HCT116 (cell line): ENCODE measurements at regions not wholly inside any gene's neighbourhood (a gene's known extent, or its start where the extent isn't known, plus 50 kb on each side); places are given as distances from the start of the nearest gene placed in this dataset.

Source experiments
- ATAC-seq: fragments of 200-7000 bp; cut with Tn5 transposase; 2 replicates; pipeline ENCODE4 v1.9.1; 2020; ENCODE audit warnings: mild to moderate bottlenecking, moderate library complexity
- BruUV-seq: library from RNA; stranded (reverse); fragments of 400-500 nt; replicated peaks from 2 replicates; lab custom pipeline; 2021; lab: Mats Ljungman, UMichigan
- CTCF ChIA-PET: fragments of 300-600 bp; sonication (Branson Sonifier 250); formaldehyde crosslinking; loops from one replicate; lab custom pipeline; 2021; ENCODE audit warnings: antibody characterized with exemption; lab: Charles Lee
- POLR2A ChIA-PET: fragments of 300-600, 350-600 bp; sonication (Branson Sonifier 250); formaldehyde crosslinking; loops from one replicate; lab custom pipeline; 2021; ENCODE audit warnings: antibody characterized with exemption; lab: Charles Lee
- RAD21 ChIA-PET, 2 experiments: fragments of 300-600 bp; sonication (Branson Sonifier 250); formaldehyde crosslinking; loops; one replicate each; lab custom pipeline; 2023; ENCODE audit warnings: low total read pairs in 2 of 2; ENCODE audit not compliant: uncharacterized antibody in 2 of 2, unreplicated experiment in 2 of 2, low non-redundant PET in 1 of 2; lab: Charles Lee
- DNase-seq: peaks from one replicate; pipeline ENCODE4 v3.0.0-alpha.2; 2010; ENCODE audit warnings: low read depth, low spot score
- H2AFZ ChIP-seq: fragments of 200-600 bp; shearing (Covaris generic), sonication (generic); 2 replicates; pipeline ENCODE4 v1.6.1; 2017; ENCODE audit warnings: low read depth, mixed run types, mixed read lengths, antibody characterized with exemption, low read length; ENCODE audit not compliant: poor library complexity, severe bottlenecking
- H3K27ac ChIP-seq: 2 replicates; pipeline ENCODE4 v1.5.1; 2012; ENCODE audit warnings: low read depth, low read length
- H3K27me3 ChIP-seq: fragments of 200-600 bp; sonication (generic); 2 replicates; pipeline ENCODE4 v1.6.1; 2016; ENCODE audit warnings: mixed run types, low read length, mixed read lengths; ENCODE audit not compliant: insufficient read depth
- H3K36me3 ChIP-seq, 2 experiments: fragments of 200-500 bp in 1 of 2; fragments of 200-600 bp in 1 of 2; sonication (Bioruptor generic) in 1 of 2; sonication (generic) in 1 of 2; 2 replicates each; pipeline versions ENCODE4 v1.5.1 to v1.6.1; 2014 to 2016; ENCODE audit warnings: low read length in 2 of 2, inconsistent platforms in 1 of 2, mixed read lengths in 1 of 2, mixed run types in 1 of 2; ENCODE audit not compliant: insufficient read depth in 2 of 2, control insufficient read depth in 1 of 2
- H3K4me1 ChIP-seq, 2 experiments: fragments of 200-600 bp in 1 of 2; sonication (generic) in 1 of 2; 2 replicates each; pipeline versions ENCODE4 v1.5.1 to v1.6.1; 2012 to 2017; ENCODE audit warnings: low read length in 2 of 2, inconsistent platforms in 1 of 2, mild to moderate bottlenecking in 1 of 2, mixed read lengths in 1 of 2, mixed run types in 1 of 2, moderate library complexity in 1 of 2; ENCODE audit not compliant: insufficient read depth in 2 of 2, control insufficient read depth in 1 of 2
- H3K4me2 ChIP-seq: fragments of 200-600 bp; sonication (generic); 2 replicates; pipeline ENCODE4 v1.6.1; 2017; ENCODE audit warnings: mixed run types, low read length, mixed read lengths
- H3K4me3 ChIP-seq, 2 experiments: fragments of 200-600 bp in 1 of 2; sonication (generic) in 1 of 2; replicated peaks in 1 of 2; 2 replicates each; pipeline ENCODE4 v1.5.1; 2011 to 2016; ENCODE audit warnings: low read length in 2 of 2, control low read depth in 1 of 2, low read depth in 1 of 2, mild to moderate bottlenecking in 1 of 2, mixed read lengths in 1 of 2, mixed run types in 1 of 2
- H3K79me2 ChIP-seq: fragments of 200-600 bp; sonication (generic); 2 replicates; pipeline ENCODE4 v1.6.1; 2017; ENCODE audit warnings: mild to moderate bottlenecking, mixed run types, low read length, moderate library complexity, mixed read lengths; ENCODE audit not compliant: insufficient read depth
- H3K9ac ChIP-seq: fragments of 200-600 bp; sonication (generic); 2 replicates; pipeline ENCODE4 v1.6.1; 2016; ENCODE audit warnings: low read length, mixed read lengths
- H3K9me2 ChIP-seq: fragments of 200-600 bp; sonication (generic), shearing (Covaris generic); 2 replicates; pipeline ENCODE4 v1.6.1; 2017; ENCODE audit warnings: mixed run types, mild to moderate bottlenecking, moderate library complexity; ENCODE audit not compliant: insufficient read depth
- H3K9me3 ChIP-seq, 2 experiments: fragments of 200-500 bp in 1 of 2; fragments of 200-600 bp in 1 of 2; sonication (Bioruptor generic) in 1 of 2; sonication (generic) in 1 of 2; 2 replicates each; pipeline ENCODE4 v1.6.1; 2014 to 2017; ENCODE audit warnings: low read length in 2 of 2, mixed read lengths in 2 of 2, inconsistent platforms in 1 of 2, low read depth in 1 of 2, mild to moderate bottlenecking in 1 of 2, mixed run types in 1 of 2, moderate library complexity in 1 of 2; ENCODE audit not compliant: control insufficient read depth in 1 of 2, insufficient read depth in 1 of 2
- H4K20me1 ChIP-seq: fragments of 200-600 bp; sonication (generic), shearing (Covaris generic); 2 replicates; pipeline ENCODE4 v1.6.1; 2017; ENCODE audit warnings: mixed run types, mild to moderate bottlenecking, moderate library complexity; ENCODE audit not compliant: insufficient read depth
- CEBPB ChIP-seq: IDR thresholded peaks from 2 replicates; pipeline ENCODE4 v1.6.1; 2012; ENCODE audit warnings: low read depth
- EGR1 ChIP-seq: IDR thresholded peaks from 2 replicates; pipeline ENCODE4 v1.6.1; 2012; ENCODE audit warnings: low read depth
- ELF1 ChIP-seq: IDR thresholded peaks from 2 replicates; pipeline ENCODE4 v1.6.1; 2012; ENCODE audit warnings: low read depth, borderline replicate concordance
- EZH2 ChIP-seq: fragments of 200-600 bp; sonication (generic); IDR thresholded peaks from 2 replicates; pipeline ENCODE4 v1.6.1; 2017; ENCODE audit warnings: antibody characterized with exemption, mixed run types
- FOSL1 ChIP-seq: IDR thresholded peaks from 2 replicates; pipeline ENCODE4 v1.6.1; 2012; ENCODE audit warnings: low read depth
- JUND ChIP-seq: IDR thresholded peaks from 2 replicates; pipeline ENCODE4 v1.6.1; 2012
- POLR2AphosphoS5 ChIP-seq: IDR thresholded peaks from 2 replicates; pipeline ENCODE4 v1.6.1; 2011; ENCODE audit warnings: mild to moderate bottlenecking, low read depth, low read length, moderate library complexity
- RAD21 ChIP-seq: IDR thresholded peaks from 2 replicates; pipeline ENCODE4 v1.6.1; 2012; ENCODE audit warnings: low read depth, mild to moderate bottlenecking
- SIN3A ChIP-seq: IDR thresholded peaks from 2 replicates; pipeline ENCODE4 v1.6.1; 2012; ENCODE audit warnings: low read depth
- SP1 ChIP-seq: IDR thresholded peaks from 2 replicates; pipeline ENCODE4 v1.6.1; 2012; ENCODE audit warnings: low read depth
- TCF7L2 ChIP-seq: IDR thresholded peaks from 2 replicates; pipeline ENCODE4 v1.7.0; 2011; ENCODE audit warnings: borderline replicate concordance, inconsistent platforms; ENCODE audit not compliant: insufficient read depth, insufficient read length; ENCODE audit errors: extremely low read depth
- YY1 ChIP-seq: IDR thresholded peaks from 2 replicates; pipeline ENCODE4 v1.6.1; 2011; ENCODE audit warnings: low read length, low read depth, moderate library complexity, mild to moderate bottlenecking; ENCODE audit not compliant: insufficient replicate concordance; ENCODE audit errors: extremely low read depth
- ZFX ChIP-seq: fragments of 450-650 bp; IDR thresholded peaks from 2 replicates; pipeline ENCODE4 v1.6.1; 2017
- intact Hi-C: fragments of 100-400 bp; cut with micrococcal nuclease; formaldehyde crosslinking; loops from 2 replicates; pipeline ENCODE4 v1.10.0; 2022
- TF ChIP-seq, protein P1 (sequence below): IDR thresholded peaks from 2 replicates; pipeline ENCODE4 v1.6.1; 2011; ENCODE audit warnings: mild to moderate bottlenecking, low read length, moderate library complexity; ENCODE audit not compliant: insufficient replicate concordance; ENCODE audit errors: extremely low read depth
- TF ChIP-seq, protein P2 (sequence below): IDR thresholded peaks from 2 replicates; pipeline ENCODE4 v1.6.1; 2012
- TF ChIP-seq, protein P3 (sequence below), 3 experiments: fragments of 200-600 bp in 1 of 3; sonication (generic) in 1 of 3; IDR thresholded peaks in 2 of 3; conservative IDR thresholded peaks in 1 of 3; 2 replicates each; pipeline ENCODE4 v1.5.1; 2012 to 2017; ENCODE audit warnings: low read depth in 2 of 3, low read length in 2 of 3, antibody characterized with exemption in 1 of 3, borderline replicate concordance in 1 of 3, control low read depth in 1 of 3, mild to moderate bottlenecking in 1 of 3, mixed read lengths in 1 of 3, mixed run types in 1 of 3, moderate library complexity in 1 of 3; ENCODE audit not compliant: insufficient read depth in 1 of 3

DNA sequence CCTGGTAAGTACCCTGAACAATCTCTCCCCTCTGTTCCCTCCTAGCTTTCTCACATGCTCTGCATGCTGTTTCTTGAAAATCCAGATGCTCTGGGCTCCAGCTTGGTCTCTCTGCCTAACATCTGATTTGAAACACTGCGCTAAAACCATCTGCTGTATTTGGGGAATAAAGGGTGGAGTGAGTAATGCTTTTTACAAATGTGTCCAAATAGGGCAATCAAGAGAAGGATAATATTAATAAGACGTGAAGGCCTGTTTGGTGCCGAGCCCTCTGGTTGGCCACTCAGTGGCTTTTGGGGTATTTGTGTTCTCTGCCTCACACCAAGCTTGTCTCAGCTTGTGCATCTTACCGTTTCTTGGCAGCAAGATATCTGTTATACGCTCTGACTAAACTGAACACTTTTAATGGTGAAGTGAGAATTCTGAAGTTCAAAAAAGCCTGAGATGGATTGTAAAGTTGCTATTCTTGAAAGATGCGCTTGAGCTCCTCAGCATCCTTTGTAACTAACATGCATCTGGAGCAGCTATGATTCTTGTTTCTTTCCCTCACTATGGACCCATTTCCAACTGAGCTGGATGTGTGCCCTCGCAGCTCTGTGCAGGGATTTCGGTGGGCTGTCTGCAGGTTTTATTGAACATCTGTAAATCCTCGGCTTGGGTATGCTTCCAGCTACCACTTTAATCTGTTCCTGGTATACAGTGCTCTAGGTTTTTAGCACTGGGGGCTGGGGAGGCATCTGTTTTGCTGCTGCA is 269.4 kb downstream of the RWDD3 start:
- BruUV-seq, result no TSS peak
- Histone ChIP-seq H3K4me3 (no peak overlapping the region), H3K4me2 (no peak overlapping the region), H3K36me3 (no peaks in the 10 kb centered on the region), H3K79me2 (no peaks in the 10 kb centered on the region), H3K9me3 (no peaks in the 10 kb centered on the region), H3K4me1 (no peaks in the 10 kb centered on the region), H3K9ac (no peak overlapping the region), H2AFZ (no peak overlapping the region), H3K27me3 (no peaks in the 10 kb centered on the region), H3K9me2 (no peaks in the 10 kb centered on the region), H3K27ac (no peak overlapping the region), H4K20me1 (no peaks in the 10 kb centered on the region)
- intact Hi-C loops, result no loop called here
- ChIA-PET RAD21 (no interaction called here), CTCF (no interaction called here), POLR2A (no interaction called here)
- no peak for DNase-seq
- no peak for ATAC-seq
- TF ChIP-seq SIN3A (no peak), POLR2AphosphoS5 (no peak), ZFX (no peak), FOSL1 (no peak), EZH2 (no peak), CEBPB (no peak), EGR1 (no peak), TCF7L2 (no peak), YY1 (no peak), ELF1 (no peak), SP1 (no peak), RAD21 (no peak), JUND (no peak)
- TF ChIP-seq, protein P1, sequence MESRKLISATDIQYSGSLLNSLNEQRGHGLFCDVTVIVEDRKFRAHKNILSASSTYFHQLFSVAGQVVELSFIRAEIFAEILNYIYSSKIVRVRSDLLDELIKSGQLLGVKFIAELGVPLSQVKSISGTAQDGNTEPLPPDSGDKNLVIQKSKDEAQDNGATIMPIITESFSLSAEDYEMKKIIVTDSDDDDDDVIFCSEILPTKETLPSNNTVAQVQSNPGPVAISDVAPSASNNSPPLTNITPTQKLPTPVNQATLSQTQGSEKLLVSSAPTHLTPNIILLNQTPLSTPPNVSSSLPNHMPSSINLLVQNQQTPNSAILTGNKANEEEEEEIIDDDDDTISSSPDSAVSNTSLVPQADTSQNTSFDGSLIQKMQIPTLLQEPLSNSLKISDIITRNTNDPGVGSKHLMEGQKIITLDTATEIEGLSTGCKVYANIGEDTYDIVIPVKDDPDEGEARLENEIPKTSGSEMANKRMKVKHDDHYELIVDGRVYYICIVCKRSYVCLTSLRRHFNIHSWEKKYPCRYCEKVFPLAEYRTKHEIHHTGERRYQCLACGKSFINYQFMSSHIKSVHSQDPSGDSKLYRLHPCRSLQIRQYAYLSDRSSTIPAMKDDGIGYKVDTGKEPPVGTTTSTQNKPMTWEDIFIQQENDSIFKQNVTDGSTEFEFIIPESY, result no peak
- TF ChIP-seq, protein P2, sequence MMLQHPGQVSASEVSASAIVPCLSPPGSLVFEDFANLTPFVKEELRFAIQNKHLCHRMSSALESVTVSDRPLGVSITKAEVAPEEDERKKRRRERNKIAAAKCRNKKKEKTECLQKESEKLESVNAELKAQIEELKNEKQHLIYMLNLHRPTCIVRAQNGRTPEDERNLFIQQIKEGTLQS, result no peak
- TF ChIP-seq, protein P3, sequence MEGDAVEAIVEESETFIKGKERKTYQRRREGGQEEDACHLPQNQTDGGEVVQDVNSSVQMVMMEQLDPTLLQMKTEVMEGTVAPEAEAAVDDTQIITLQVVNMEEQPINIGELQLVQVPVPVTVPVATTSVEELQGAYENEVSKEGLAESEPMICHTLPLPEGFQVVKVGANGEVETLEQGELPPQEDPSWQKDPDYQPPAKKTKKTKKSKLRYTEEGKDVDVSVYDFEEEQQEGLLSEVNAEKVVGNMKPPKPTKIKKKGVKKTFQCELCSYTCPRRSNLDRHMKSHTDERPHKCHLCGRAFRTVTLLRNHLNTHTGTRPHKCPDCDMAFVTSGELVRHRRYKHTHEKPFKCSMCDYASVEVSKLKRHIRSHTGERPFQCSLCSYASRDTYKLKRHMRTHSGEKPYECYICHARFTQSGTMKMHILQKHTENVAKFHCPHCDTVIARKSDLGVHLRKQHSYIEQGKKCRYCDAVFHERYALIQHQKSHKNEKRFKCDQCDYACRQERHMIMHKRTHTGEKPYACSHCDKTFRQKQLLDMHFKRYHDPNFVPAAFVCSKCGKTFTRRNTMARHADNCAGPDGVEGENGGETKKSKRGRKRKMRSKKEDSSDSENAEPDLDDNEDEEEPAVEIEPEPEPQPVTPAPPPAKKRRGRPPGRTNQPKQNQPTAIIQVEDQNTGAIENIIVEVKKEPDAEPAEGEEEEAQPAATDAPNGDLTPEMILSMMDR (IDR thresholded peaks at IDR 0.05 in 2 of 3, conservative IDR thresholded peaks at IDR 0.05 in 1 of 3; ENCODE audit: borderline replicate concordance in 1 of 3, insufficient read depth in 1 of 3, low read depth in 2 of 3, low read length in 2 of 3), result no peak
